CD4-positive, alpha-beta T cell (primary cell): ENCODE measurements at regions not wholly inside any gene's neighbourhood (a gene's known extent, or its start where the extent isn't known, plus 50 kb on each side); places are given as distances from the start of the nearest gene placed in this dataset.

Experiments used
- ATAC-seq: fragments of 200-7000 bp; cut with Tn5 transposase; one replicate; pipeline ENCODE4 v1.10.0; 2022; ENCODE audit warnings: mild to moderate bottlenecking; ENCODE audit not compliant: poor library complexity
- CTCF ChIA-PET: fragments of 350-600 bp; sonication (Branson Sonifier 250); formaldehyde crosslinking; loops from one replicate; lab custom pipeline; 2021; ENCODE audit warnings: antibody characterized with exemption, inconsistent platforms; lab: Charles Lee
- POLR2A ChIA-PET: fragments of 350-600 bp; sonication (Branson Sonifier 250); formaldehyde crosslinking; loops from one replicate; lab custom pipeline; 2021; ENCODE audit warnings: antibody characterized with exemption, inconsistent platforms; lab: Charles Lee
- DNase-seq, 14 experiments: peaks; one replicate each; pipeline ENCODE4 v3.0.0-alpha.2; 2013 to 2020; ENCODE audit warnings: mixed read lengths in 2 of 14
- H3K27ac ChIP-seq, 2 donors: one replicate each; pipeline versions ENCODE4 v1.5.1 to v1.7.0; 2013; ENCODE audit warnings: low read length in 2 of 2, low read depth in 1 of 2, mild to moderate bottlenecking in 1 of 2
- H3K27me3 ChIP-seq, 2 experiments: 1 replicate in 1 of 2; 2 replicates in 1 of 2; pipeline versions ENCODE4 v1.6.1 to v1.7.0; 2013; ENCODE audit warnings: low read length in 2 of 2, control low read depth in 1 of 2, mild to moderate bottlenecking in 1 of 2, moderate library complexity in 1 of 2; ENCODE audit not compliant: insufficient read depth in 2 of 2, control insufficient read depth in 1 of 2
- H3K36me3 ChIP-seq: one replicate; pipeline ENCODE4 v1.6.1; 2013; ENCODE audit warnings: low read length, control low read depth; ENCODE audit not compliant: insufficient read depth
- H3K4me1 ChIP-seq: one replicate; pipeline ENCODE4 v1.6.1; 2013; ENCODE audit warnings: low read length, control low read depth; ENCODE audit not compliant: insufficient read depth
- H3K4me3 ChIP-seq: one replicate; pipeline ENCODE4 v1.5.1; 2013; ENCODE audit warnings: mild to moderate bottlenecking, low read length, moderate library complexity
- H3K9me3 ChIP-seq, 2 experiments: 1 replicate in 1 of 2; 2 replicates in 1 of 2; pipeline versions ENCODE4 v1.6.1 to v1.7.0; 2013; ENCODE audit warnings: low read length in 2 of 2, mild to moderate bottlenecking in 2 of 2, control low read depth in 1 of 2, moderate library complexity in 1 of 2; ENCODE audit not compliant: control insufficient read depth in 1 of 2, insufficient read depth in 1 of 2
- H3K27ac Mint-ChIP-seq: one replicate; pipeline ENCODE4 v1.8.0; 2020; ENCODE audit warnings: mixed read lengths
- H3K27me3 Mint-ChIP-seq: one replicate; pipeline ENCODE4 v1.8.0; 2021; ENCODE audit warnings: mixed read lengths
- H3K36me3 Mint-ChIP-seq: one replicate; pipeline ENCODE4 v1.8.0; 2021; ENCODE audit warnings: low read depth, mixed read lengths
- H3K4me1 Mint-ChIP-seq: one replicate; pipeline ENCODE4 v1.8.0; 2021; ENCODE audit warnings: low read depth, mixed read lengths
- H3K4me3 Mint-ChIP-seq: one replicate; pipeline ENCODE4 v1.8.0; 2020; ENCODE audit warnings: mild to moderate bottlenecking, mixed read lengths
- H3K9me3 Mint-ChIP-seq: one replicate; pipeline ENCODE4 v1.8.0; 2020; ENCODE audit warnings: mixed read lengths
- CTCF ChIP-seq: fragments of 200-600 bp; IDR thresholded peaks from one replicate; pipeline ENCODE4 v1.8.0; 2022; ENCODE audit warnings: antibody characterized with exemption, mild to moderate bottlenecking
- intact Hi-C, 2 experiments: fragments of 100-400 bp; cut with DNase I in 1 of 2; cut with micrococcal nuclease in 1 of 2; formaldehyde crosslinking; loops; one replicate each; pipeline versions ENCODE4 v1.15.1 to v1.9.0; 2023 to 2025; cut with DNase I, micrococcal nuclease

- CTCF ChIA-PET = no interaction called here
Measured at GRCh38 chr22:48651981-48652538, 1175.6 kb downstream of the BRD1 start.

GRCh38 chr22:48651036-48651890 is 1176.4 kb downstream of the BRD1 start:
- Histone ChIP-seq H3K27ac (no peak overlapping the region), H3K4me3 (no peak overlapping the region), H3K9me3 (peaks cover 0 to 24% of the 10 kb centered on the region in 2 experiments), H3K36me3 (no peaks in the 10 kb centered on the region), H3K4me1 (no peaks in the 10 kb centered on the region), H3K27me3 (no peaks in the 10 kb centered on the region)
- ATAC-seq = no peak
- DNase-seq = no peak
- no peaks in the 10 kb centered on the region for H3K4me1 Mint-ChIP-seq
- no peak overlapping the region for H3K27ac Mint-ChIP-seq
- intact Hi-C loops = no loop called here
- POLR2A ChIA-PET = no interaction called here
- no peaks in the 10 kb centered on the region for H3K27me3 Mint-ChIP-seq
- TF ChIP-seq CTCF = no peak
- CTCF ChIA-PET = no interaction called here
- no peak overlapping the region for H3K4me3 Mint-ChIP-seq
- H3K36me3 Mint-ChIP-seq = no peaks in the 10 kb centered on the region
- no peaks in the 10 kb centered on the region for H3K9me3 Mint-ChIP-seq

More at GRCh38 chr22:48651981-48652538, 1175.6 kb downstream of the BRD1 start:
- Histone ChIP-seq H3K36me3 (no peaks in the 10 kb centered on the region), H3K4me1 (no peaks in the 10 kb centered on the region), H3K27me3 (no peaks in the 10 kb centered on the region), H3K9me3 (peaks cover 0 to 24% of the 10 kb centered on the region in 2 experiments), H3K27ac (no peak overlapping the region), H3K4me3 (no peak overlapping the region)
- intact Hi-C loops = no loop called here
- ATAC-seq (no peak), DNase-seq (no peak)
- H3K4me3 Mint-ChIP-seq = no peak overlapping the region
- POLR2A ChIA-PET = no interaction called here
- no peaks in the 10 kb centered on the region for H3K4me1 Mint-ChIP-seq
- no peak for TF ChIP-seq CTCF
- H3K27me3 Mint-ChIP-seq = no peaks in the 10 kb centered on the region
- H3K36me3 Mint-ChIP-seq = no peaks in the 10 kb centered on the region
- no peaks in the 10 kb centered on the region for H3K9me3 Mint-ChIP-seq
- H3K27ac Mint-ChIP-seq = no peak overlapping the region

GRCh38 chr22:48650323-48651035 is 1177.2 kb downstream of the BRD1 start:
- no peaks in the 10 kb centered on the region for H3K27me3 ChIP-seq
- Mint-ChIP-seq H3K27ac (no peak overlapping the region), H3K9me3 (no peaks in the 10 kb centered on the region), H3K27me3 (no peaks in the 10 kb centered on the region), H3K4me3 (no peak overlapping the region), H3K36me3 (no peaks in the 10 kb centered on the region), H3K4me1 (no peaks in the 10 kb centered on the region)
- H3K36me3 ChIP-seq = no peaks in the 10 kb centered on the region
- TF ChIP-seq CTCF = no peak
- ATAC-seq = no peak
- CTCF ChIA-PET = no interaction called here
- H3K27ac ChIP-seq = no peak overlapping the region
- H3K4me3 ChIP-seq = no peak overlapping the region
- POLR2A ChIA-PET = no interaction called here
- DNase-seq = no peak
- no peaks in the 10 kb centered on the region for H3K4me1 ChIP-seq
- peaks cover 0 to 22% of the 10 kb centered on the region in 2 experiments for H3K9me3 ChIP-seq
- intact Hi-C loops = no loop called here
